Astrocyte (in vitro differentiated cells and primary cell): ENCODE measurements at regions not wholly inside any gene's neighbourhood (a gene's known extent, or its start where the extent isn't known, plus 50 kb on each side); places are given as distances from the start of the nearest gene placed in this dataset.

Experiments used
- CTCF ChIP-seq: IDR thresholded peaks from 2 replicates; pipeline ENCODE4 v1.5.1; 2011; ENCODE audit warnings: low read depth, mild to moderate bottlenecking, inconsistent platforms, low read length, moderate library complexity; ENCODE audit not compliant: insufficient read depth
- EZH2 ChIP-seq: IDR thresholded peaks from 2 replicates; pipeline ENCODE4 v1.6.1; 2012; ENCODE audit warnings: mild to moderate bottlenecking, low read length, inconsistent platforms; ENCODE audit not compliant: insufficient read depth

DNA sequence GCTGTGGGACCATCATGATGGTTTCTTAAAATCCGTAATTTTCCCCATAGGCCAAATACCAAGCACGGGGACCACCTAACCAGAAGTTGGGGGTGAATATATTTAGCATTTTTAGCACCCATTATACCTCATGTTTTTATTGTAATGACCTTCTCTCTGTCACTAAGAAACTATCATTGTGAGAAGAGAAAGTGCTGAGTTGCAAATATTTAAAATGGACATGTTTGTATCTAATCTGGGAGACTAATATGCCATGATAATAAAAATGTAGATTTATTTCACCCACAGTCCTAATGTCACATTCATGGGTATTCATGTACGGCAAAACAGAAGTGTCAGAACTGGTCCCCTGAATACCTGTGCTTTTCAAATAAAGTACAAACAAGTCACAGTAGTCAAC is 398.9 kb upstream of the NR2F2 start:
- TF ChIP-seq CTCF (no peak), EZH2 (no peak)
